Islet of Langerhans (tissue), 1 donor: ENCODE measurements at regions not wholly inside any gene's neighbourhood (a gene's known extent, or its start where the extent isn't known, plus 50 kb on each side); places are given as distances from the start of the nearest gene placed in this dataset.

Experiments used
- FAIRE-seq: peaks from one replicate; lab custom pipeline; 2011; peaks lifted over from hg19 to GRCh38; lab: Jason Lieb, UNC

DNA sequence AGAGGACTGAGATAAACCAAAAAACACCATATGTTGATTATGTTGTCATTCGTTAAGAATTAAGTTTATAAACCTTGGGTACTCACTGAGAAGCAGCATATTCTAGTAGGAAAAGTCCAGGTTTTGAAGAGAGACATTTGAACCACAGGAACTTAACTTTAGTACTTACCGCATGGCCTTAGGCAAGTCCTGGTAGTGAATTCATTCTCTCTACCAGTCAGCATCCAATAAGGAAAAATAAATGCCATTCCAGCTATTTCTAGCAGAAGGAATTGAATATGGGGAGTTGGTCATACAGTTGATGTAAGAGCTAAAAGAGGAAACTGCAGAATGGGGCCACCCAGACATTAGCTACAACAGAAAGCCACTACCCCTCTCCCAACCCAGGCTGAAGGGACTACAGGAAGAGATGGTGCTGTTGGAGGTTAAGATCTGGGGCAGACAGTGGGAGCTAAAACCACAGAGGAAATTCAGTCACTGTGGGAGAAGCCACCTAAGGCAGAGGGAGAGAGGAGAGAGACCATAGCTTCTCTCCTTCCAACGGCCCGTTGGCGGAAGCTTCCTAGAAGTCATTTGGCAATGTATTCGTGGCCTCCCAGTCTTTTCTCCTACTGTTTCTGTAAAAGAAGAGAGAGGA is 133.8 kb upstream of the RARB start:
- FAIRE-seq: no peak

DNA sequence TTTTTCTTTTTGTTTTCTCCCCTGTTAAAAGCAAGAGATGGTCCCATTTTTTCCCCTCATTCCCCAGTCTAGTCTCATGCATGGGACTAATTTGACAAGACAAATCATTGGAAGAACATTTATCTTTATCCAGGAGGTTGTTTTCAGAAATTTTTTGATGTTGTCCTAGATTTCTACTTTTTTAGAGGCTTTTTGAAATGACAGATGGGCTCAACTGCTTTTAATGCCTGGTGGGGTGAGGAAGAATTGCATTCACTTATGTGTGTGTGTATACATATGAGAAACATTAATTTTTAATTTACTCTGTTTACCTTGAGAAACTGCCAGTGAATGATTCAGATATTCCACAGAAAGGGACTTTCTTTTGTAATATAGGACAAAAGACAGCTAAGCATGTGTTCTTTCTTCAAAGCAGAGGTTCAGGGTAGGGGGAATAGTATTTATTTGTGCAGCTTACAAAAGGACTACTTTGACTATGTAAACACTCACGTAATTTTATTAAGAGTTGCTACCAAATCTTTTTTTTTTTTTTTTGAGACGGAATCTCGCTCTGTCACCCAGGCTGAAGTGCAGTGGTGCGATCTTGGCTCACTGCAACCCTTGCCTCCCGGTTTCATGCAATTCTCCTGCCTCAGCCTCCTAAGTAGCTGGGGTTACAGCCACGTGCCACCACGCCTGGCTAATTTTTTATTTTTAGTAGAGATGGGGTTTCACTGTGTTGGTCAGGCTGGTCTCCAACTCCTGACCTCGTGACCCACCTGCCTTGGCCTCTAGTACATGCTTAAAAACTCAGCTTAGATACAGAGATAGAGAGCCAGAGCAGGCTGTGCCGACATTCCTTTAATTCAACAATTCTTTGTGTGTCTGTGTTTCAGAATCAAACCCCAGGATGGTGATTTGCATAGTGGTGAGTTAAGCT is 130.1 kb upstream of the RARB start:
- no peak for FAIRE-seq

DNA sequence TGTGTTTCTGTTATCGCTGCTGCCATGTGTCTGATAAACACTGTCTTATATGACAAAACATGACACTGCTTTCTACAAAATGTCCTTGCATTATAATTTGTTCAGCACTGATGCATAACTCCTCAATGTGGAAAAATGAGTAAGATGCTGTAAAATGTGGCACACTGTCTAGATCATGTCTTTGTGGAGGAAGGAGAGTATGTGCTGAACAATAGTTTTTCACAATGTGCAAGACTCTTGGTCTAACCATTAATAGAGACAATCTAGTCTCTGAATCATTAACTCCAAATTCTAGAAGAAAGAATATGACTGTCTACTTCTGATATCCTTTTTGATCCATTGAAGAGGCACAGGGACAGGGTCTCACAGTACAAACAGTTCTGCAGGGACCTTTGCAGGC is 127.9 kb upstream of the RARB start:
- no peak for FAIRE-seq

DNA sequence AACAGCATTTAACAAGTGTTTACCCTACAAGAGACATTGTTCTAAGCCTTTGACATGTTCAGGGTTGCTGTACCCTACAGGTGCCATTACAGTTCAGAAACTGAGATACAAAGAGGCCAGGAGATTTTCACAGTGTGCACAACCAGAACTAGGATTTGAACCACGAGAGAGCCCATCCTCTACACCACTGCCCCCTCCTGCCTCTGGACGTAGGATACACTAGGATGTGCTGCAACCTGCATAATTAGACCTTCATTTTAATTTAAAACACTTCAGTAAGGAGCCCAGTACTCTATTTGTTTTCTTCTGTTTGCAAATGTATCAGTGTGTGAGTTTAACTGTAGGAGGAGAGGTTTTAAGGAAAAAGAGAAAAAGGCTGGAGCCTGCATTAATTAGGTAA is 123.1 kb upstream of the RARB start:
- no peak for FAIRE-seq

DNA sequence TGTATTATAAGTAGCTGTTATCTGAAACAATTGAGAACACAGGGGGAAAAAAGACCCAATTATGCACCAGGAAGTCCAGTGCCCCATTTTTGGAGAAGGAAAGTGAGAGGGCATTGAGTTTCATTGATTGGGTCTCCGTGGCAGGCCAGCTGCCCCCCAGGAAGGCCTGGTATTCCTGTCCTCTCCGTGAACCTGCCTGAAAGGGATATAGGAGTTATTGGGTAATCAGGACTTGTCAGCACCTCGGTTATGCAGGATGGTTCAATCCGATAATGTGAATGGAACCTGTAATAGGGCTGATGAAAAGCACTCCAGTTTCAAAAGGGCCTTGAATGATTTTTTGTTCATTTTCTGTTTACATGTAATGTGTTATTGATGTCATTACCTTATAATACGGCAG is 122.0 kb upstream of the RARB start:
- no peak for FAIRE-seq

DNA sequence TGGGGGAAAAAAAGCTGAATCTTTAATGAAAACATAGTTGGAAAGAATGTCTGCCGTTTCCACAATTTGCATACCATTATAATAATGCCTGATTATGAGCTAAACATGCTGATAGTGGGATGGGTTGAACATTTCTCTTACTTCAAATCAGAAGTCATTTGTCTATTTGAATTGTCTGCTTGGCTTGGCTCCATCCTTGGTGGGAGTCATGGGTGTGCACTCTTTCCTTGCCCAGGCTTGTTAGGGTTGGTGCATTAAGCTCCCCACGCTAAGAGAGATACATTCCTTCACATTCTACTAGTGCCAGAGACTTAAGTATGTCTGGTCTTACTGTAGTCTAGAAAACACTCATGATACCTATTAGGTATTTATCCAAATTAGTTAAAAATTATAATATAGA is 121.4 kb upstream of the RARB start:
- no peak for FAIRE-seq

DNA sequence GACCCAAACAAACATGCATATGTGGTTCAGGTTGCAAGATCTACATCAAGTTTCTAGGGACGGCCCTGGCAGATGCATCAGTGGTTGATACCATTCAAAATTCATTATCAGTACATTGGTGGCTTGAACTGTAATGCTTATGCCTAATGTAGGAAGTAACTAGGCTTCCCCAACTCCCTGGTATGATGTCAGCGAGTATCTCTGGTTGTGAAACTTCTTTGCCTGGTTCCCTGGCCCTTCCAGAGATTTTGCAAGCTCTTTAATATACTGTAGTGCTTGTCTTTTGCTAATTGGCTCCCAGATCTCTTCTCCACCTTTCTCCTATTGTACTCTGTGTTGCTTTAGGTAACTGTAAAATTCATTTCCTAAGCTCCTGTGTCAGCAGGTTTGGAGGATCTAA is 114.8 kb upstream of the RARB start:
- no peak for FAIRE-seq

DNA sequence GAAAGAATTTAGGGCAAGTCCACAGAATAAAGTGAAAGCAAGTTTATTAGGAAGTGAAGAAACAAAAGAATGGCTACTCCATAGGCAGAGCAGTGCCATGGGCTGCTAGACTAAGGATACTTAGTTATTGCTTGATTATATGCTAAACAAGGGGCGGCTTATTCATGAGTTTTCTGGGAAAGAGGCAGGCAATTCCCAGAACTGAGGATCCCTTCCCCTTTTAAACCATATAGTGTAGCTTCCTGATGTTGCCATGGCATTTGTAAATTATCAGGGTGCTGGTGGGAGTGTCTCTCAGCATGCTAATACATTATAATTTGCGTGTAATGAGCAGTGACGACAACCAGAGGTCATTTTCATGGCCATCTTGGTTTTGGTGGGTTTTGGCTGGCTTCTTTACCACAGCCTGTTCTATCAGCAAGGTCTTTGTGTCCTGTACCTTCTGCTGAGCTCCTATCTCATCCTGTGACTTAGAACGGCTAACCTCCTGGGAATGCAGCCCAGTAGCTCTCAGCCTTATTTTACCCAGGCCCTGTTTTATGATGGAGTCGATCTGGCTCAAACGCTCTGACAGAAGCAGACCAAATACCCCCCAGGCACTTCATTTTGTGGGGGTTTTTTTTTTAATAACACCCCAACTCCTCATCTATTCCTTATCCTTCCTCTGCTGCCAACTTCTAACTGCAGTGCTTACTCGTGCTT is 103.0 kb upstream of the RARB start:
- no peak for FAIRE-seq

DNA sequence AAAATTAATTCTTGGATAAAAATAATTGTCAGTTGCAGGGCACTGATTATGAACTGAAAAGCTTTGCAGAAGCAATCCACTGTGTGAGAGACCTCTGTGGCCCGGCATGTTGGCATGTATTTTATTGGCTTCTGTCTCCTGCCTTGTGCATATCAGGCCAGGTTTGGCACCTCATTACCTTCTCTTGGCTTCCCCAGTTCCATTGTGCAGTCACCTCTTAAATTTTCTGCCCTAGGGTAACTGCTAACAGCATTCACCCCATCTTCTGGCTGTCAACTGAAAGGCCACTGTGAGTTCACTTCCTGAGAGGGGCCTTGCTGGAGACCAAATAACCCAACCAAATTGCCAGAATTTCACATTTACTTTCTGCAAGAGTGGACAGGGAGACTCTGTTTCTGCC is 92.7 kb upstream of the RARB start:
- no peak for FAIRE-seq

DNA sequence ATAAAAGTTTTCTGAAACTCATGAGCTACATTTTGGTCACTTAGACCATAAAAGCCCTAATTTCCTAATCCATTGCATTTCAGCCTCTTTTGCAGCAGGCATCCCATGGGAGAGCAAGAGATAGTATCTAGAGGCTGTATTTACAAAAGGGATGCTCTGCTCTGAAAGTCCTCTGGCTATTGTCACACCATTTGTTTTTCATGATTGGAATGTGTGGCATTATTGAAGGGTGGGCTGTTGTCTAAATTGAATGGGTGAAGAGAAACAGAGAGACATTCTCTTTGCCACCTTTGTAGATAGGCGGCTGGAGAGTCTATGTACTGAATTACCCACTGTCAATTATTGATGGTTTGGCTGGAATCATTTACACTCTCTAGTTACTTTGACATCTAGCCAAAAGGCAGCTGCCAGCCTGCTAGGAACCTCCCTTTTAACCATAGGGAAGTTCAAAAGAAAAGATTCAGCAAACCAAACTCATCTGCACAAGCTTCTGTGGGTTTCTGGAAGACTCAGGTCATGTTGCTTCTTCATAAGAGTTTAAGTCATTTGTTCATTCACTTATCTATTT is 89.8 kb upstream of the RARB start:
- no peak for FAIRE-seq

DNA sequence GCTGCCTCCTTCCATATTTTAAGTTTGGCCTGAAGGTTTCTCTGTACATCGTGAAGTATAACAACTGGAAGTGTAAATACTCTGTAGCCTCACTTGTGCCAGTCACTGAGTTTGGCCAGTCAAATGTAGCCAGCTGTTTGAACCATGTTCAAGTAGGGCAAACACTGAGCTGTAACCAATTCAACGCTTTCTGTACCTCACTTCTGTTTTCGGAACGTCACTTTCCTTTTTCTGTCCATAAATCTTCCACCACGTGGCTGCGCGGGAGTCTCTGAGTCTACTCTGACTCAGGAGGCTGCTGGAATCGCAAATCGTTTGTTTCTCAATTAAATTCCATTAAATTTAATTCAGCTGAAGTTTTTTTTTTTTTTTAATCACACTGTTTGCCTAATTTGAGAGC is 88.8 kb upstream of the RARB start:
- FAIRE-seq: no peak

DNA sequence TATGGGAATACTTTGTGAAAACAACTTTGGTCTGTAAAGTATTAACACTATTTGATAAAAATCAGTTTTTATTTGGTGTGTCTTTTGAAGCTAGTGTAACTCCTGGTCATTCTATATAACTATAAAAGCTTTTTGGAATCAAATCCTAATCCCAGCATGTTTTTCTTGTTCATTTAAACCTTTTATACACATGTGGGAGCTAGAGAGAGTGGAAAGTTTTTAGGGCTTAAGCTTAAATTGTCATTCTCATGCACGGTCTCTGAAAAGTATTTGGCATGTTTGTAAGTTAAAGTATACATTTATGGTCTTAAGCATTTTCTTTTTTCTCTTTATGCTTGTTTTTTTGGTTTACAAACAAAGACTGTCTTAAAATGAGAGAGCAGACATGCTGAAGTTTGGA is 83.4 kb upstream of the RARB start:
- FAIRE-seq: no peak

DNA sequence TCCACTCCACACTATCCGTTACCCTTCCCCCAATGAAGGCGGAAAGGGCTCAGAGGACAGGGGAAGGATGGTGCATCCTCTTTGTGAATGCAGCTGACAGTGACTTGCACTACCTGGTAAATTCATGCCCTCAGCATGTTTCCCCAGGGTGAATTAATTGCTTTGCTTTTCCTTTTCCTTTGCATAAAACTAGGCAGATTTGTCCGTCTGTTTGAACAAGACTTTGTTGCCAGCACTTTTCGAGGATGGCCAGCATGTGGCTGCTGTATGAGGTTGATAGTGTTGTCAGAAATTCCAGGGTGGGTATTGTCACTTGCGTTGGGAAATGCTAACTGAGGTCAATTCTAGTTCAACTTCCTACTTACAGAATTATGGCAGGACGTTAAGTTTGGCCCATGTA is 79.0 kb upstream of the RARB start:
- no peak for FAIRE-seq

DNA sequence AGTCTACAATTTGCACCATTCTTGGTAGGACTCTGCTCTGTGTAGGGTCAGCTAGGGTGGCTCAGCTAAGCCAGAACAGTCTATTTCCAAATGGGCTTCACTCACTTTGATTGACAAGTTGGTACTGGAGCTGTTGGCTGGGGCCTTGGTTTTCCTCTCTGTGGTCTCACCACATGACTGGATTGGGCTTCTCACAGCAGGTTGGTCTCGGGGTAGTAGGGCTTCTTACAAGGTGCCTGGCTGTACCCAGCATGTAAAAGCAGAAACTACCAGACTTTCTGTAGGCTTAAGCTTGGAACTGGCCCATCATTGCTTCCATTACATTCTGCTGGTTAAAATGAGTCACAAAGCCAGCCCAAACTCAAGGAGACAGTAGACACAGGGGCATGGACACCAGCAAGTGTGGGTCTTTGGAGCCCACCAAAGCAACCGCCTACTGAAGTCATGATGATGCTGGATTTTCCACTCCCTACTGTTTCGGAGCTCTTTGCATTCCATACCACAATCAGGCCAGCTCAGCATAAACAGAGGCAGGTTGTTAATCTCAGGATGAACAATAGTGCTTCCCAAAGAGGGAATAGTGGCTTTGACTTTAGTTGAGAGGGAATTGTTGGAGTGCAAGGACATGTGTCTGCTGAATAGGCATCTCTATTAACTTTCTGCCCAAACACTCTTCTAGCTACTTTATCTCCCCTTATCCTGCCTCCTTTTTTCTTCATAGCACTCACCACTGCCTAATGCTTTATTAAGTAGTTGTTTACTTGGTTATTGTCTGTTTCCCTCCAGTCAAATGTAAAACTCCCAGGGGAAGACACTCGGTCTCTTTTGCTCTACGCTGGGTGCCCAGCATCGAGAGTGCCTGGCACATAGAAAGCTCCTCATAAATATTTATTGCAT is 78.0 kb upstream of the RARB start:
- FAIRE-seq: no peak

DNA sequence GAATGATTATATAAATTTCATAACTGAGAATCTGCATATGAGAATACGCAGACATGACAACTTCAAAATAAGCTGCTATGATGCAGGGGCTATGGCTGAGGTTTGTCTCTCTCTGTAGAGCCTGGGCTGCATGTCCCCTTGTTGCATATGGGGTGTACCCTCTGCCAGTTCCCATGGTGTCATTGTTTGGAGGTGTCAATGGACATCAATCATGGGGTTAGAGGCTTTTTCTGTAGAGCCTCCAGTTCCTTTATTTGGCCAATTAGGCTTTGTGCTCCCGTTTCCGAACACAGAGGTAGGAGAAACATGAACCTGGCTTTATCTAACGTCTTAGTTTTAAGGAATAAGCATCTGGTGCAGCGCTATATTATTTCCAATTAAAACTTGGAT is 77.3 kb upstream of the RARB start:
- FAIRE-seq: no peak

DNA sequence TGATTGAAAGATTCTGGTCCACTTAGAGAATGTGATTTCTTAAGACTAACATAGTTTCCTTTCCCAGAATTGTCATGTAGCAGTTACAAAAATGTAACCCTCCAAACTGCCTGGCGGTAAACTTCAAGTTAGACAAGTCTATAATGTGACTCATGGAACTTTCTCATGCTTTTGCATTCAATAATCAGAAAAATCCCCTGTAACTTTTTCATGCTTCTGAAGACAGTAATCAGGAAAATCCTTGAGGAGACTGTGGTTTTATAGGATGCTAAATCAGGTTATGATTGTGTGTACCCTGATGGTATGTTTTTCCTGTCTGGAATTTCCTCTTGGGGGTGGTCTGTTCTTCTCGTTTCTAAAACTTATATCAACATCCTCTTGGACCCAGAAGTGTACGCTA is 74.0 kb upstream of the RARB start:
- FAIRE-seq: no peak

DNA sequence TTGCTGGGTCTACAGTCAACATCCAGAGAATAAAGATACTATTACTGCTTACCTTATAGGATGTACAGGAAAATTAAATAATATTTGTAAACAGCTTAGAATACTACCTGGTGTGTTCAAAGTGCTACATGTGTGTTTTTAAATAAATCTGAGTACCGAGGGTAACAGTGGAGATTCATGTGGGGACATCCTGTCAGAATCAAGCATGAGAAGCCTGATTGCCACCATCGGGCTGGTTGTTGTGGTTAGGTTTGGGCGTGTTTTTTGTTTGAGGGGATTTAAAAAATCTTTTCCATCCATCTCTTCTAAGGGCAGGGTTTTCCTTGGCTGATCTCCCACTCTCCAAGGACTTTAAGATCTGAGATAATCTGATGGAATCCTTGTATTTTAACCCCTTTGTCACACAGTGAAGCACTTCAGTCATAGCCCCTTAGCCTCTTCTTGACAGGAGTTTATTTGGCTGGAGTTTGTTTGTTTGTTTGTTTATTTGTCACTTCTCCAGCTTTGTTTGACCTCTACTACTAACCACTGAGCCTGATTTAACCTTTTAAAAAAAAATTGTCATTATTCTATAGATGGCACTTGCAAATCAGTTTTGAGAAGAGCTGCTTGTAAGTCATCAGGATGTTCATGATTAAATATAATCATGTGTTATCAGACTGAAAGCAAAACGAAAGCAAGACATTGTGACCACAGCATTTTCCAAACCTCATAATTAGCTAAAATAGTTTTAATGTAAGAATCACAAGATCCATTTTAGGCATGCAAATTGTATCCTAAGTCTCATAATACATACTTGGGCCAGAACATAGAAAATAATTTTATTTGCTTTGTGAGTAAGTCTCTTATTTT is 72.8 kb upstream of the RARB start:
- no peak for FAIRE-seq

DNA sequence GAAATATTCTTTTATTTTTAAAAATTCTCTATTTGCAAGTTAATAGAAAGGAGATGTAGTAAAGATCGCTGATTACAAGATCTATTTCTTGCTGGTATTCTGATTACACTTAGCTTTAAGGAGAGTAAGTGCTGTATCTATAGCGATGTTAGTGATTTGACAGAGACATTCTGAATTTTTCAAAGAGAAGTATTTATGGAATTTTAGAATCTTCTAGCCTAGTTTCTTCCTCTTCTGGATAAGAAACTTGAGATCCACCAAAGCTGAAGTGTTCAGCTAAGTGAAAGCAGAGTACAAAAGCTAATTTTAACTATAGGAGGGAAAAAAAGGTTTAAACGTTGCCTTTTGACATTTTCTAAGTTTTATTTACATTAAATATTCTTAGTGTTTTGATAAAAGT is 72.1 kb upstream of the RARB start:
- no peak for FAIRE-seq

DNA sequence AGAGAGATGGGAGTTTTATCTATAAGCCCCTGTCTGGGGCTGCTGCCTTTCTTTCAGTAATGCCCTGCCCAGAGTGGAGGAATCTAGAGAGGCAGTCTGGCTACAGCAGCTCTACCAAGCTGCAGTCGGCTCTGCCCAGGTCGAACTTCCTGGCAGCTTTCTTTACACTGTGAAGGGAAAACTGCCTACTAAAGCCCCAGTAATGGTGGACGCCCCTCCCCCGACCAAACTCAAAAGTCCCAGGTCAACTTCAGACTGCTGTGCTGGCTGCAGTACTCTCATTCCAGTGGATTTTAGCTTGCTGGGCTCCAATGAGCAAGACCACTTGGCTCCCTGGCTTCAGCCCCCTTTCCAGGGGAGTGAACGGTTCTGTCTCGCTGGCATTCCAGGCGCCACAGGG is 65.9 kb upstream of the RARB start:
- no peak for FAIRE-seq

DNA sequence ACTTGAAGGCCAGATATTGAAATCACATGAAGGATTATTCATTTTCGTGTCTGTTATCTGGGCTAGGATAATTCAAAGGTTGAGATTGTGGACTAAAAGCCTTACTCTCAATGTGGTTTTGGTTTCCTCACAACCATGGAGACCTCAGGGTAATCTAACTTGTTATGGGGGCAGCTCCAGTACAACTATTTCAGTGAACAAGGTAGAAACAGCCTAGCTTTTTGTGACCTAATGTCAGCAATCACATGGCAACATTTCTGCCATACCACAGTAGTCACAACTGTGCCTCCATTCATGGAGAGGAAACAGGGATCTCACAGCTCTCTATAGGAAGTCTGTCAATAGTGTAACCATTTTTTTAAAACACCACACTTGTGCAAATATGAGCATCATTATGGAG is 62.4 kb upstream of the RARB start:
- FAIRE-seq: no peak

DNA sequence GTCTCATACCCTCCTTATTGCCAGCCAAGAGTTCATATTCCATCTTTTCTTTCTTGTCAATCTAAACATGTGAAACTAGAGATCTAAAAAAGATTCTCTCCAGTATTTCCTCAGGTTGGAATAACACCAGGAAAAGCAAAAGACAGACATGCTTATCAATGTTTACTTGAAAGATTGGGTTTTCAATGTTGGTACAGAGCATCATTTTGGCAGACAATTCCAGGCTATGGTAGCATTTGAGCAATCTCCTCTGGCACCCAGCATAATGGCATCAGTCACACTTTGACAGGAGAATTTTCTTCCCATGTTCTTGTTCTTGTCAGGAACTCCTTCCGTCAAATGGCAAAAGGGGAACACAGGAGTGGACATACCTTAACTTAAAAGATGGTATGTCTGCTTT is 61.0 kb upstream of the RARB start:
- no peak for FAIRE-seq
